Mesenchymal stem cell (in vitro differentiated cells and primary cell): ENCODE measurements at regions not wholly inside any gene's neighbourhood (a gene's known extent, or its start where the extent isn't known, plus 50 kb on each side); places are given as distances from the start of the nearest gene placed in this dataset.

Experiments
- DNase-seq: peaks from one replicate; pipeline ENCODE4 v3.0.0-alpha.2; 2013
- H2AFZ ChIP-seq: one replicate; pipeline ENCODE4 v1.6.1; 2013; ENCODE audit warnings: low read depth, mild to moderate bottlenecking, control low read depth, inconsistent platforms, low read length, moderate library complexity
- H2AK5ac ChIP-seq: 2 replicates; pipeline ENCODE4 v1.6.1; 2013; ENCODE audit warnings: low read length, moderate library complexity, mild to moderate bottlenecking, inconsistent platforms; ENCODE audit not compliant: severe bottlenecking
- H2BK120ac ChIP-seq: one replicate; pipeline ENCODE4 v1.6.1; 2013; ENCODE audit warnings: low read depth, mild to moderate bottlenecking, inconsistent platforms, low read length, moderate library complexity
- H2BK12ac ChIP-seq, 2 experiments: one replicate each; pipeline ENCODE4 v1.6.1; 2013; ENCODE audit warnings: inconsistent platforms in 2 of 2, low read length in 2 of 2, mild to moderate bottlenecking in 2 of 2, moderate library complexity in 2 of 2, control low read depth in 1 of 2
- H2BK15ac ChIP-seq: one replicate; pipeline ENCODE4 v1.6.1; 2013; ENCODE audit warnings: mild to moderate bottlenecking, low read depth, inconsistent platforms; ENCODE audit not compliant: poor library complexity, severe bottlenecking
- H2BK5ac ChIP-seq: 2 replicates; pipeline ENCODE4 v1.6.1; 2013; ENCODE audit warnings: low read depth, mild to moderate bottlenecking, low read length, control low read depth, inconsistent platforms; ENCODE audit not compliant: poor library complexity, severe bottlenecking
- H3K14ac ChIP-seq, 2 experiments: one replicate each; pipeline ENCODE4 v1.6.1; 2013; ENCODE audit warnings: inconsistent platforms in 2 of 2, low read length in 2 of 2, control low read depth in 1 of 2, mild to moderate bottlenecking in 1 of 2, moderate library complexity in 1 of 2
- H3K18ac ChIP-seq, 2 experiments: one replicate each; pipeline ENCODE4 v1.6.1; 2013; ENCODE audit warnings: inconsistent platforms in 2 of 2, low read length in 2 of 2, control low read depth in 1 of 2, low read depth in 1 of 2, mild to moderate bottlenecking in 1 of 2
- H3K23ac ChIP-seq, 2 experiments: one replicate each; pipeline ENCODE4 v1.6.1; 2013; ENCODE audit warnings: inconsistent platforms in 2 of 2, low read length in 2 of 2, mild to moderate bottlenecking in 2 of 2, moderate library complexity in 2 of 2, control low read depth in 1 of 2
- H3K27ac ChIP-seq: 2 replicates; pipeline ENCODE4 v1.5.1; 2013; ENCODE audit warnings: mild to moderate bottlenecking, moderate library complexity, low read length, control low read depth, inconsistent platforms; ENCODE audit not compliant: poor library complexity, severe bottlenecking
- H3K27me3 ChIP-seq, 2 experiments: 2 replicates each; pipeline versions ENCODE4 v1.6.1 to v1.7.0; 2013; ENCODE audit warnings: low read length in 2 of 2, mild to moderate bottlenecking in 2 of 2, moderate library complexity in 2 of 2, control low read depth in 1 of 2, inconsistent platforms in 1 of 2; ENCODE audit not compliant: control insufficient read depth in 1 of 2, insufficient read depth in 1 of 2
- H3K36me3 ChIP-seq, 2 experiments: 2 replicates each; pipeline versions ENCODE4 v1.6.1 to v1.7.0; 2013; ENCODE audit warnings: low read length in 2 of 2, control low read depth in 1 of 2, inconsistent platforms in 1 of 2, low read depth in 1 of 2, mild to moderate bottlenecking in 1 of 2; ENCODE audit not compliant: insufficient read depth in 2 of 2, control insufficient read depth in 1 of 2
- H3K4ac ChIP-seq, 2 experiments: one replicate each; pipeline ENCODE4 v1.6.1; 2013; ENCODE audit warnings: inconsistent platforms in 2 of 2, low read length in 2 of 2, mild to moderate bottlenecking in 2 of 2, moderate library complexity in 2 of 2, control low read depth in 1 of 2, low read depth in 1 of 2
- H3K4me1 ChIP-seq: 2 replicates; pipeline ENCODE4 v1.6.1; 2013; ENCODE audit warnings: low read depth, low read length, control low read depth; ENCODE audit not compliant: control insufficient read depth, insufficient read depth
- H3K4me2 ChIP-seq: 2 replicates; pipeline ENCODE4 v1.6.1; 2013; ENCODE audit warnings: low read length, mild to moderate bottlenecking, inconsistent platforms; ENCODE audit not compliant: poor library complexity, severe bottlenecking
- H3K4me3 ChIP-seq, 2 experiments: 2 replicates each; pipeline versions ENCODE4 v1.5.1 to v1.7.0; 2013; ENCODE audit warnings: low read length in 2 of 2, mild to moderate bottlenecking in 2 of 2, control low read depth in 1 of 2, low read depth in 1 of 2; ENCODE audit not compliant: insufficient read depth in 1 of 2
- H3K79me1 ChIP-seq: replicated peaks from 2 replicates; pipeline ENCODE4 v1.6.1; 2013; ENCODE audit warnings: mild to moderate bottlenecking, control low read depth, low read length, inconsistent platforms; ENCODE audit not compliant: poor library complexity, severe bottlenecking
- H3K9ac ChIP-seq: 2 replicates; pipeline ENCODE4 v1.7.0; 2013; ENCODE audit warnings: mild to moderate bottlenecking, low read length, moderate library complexity
- H3K9me3 ChIP-seq: 2 replicates; pipeline ENCODE4 v1.7.0; 2013; ENCODE audit warnings: mild to moderate bottlenecking, low read length; ENCODE audit not compliant: control insufficient read depth
- H4K8ac ChIP-seq: one replicate; pipeline ENCODE4 v1.6.1; 2013; ENCODE audit warnings: inconsistent platforms, mild to moderate bottlenecking, low read length, moderate library complexity
- H4K91ac ChIP-seq: one replicate; pipeline ENCODE4 v1.6.1; 2013; ENCODE audit warnings: mild to moderate bottlenecking, low read length, inconsistent platforms
- WGBS: methylation state at CpG from one replicate; pipeline ENCODE4 v1.1.7; 2013; ENCODE audit warnings: mixed read lengths; 5-methylcytosine and 5-hydroxymethylcytosine counted together

DNA sequence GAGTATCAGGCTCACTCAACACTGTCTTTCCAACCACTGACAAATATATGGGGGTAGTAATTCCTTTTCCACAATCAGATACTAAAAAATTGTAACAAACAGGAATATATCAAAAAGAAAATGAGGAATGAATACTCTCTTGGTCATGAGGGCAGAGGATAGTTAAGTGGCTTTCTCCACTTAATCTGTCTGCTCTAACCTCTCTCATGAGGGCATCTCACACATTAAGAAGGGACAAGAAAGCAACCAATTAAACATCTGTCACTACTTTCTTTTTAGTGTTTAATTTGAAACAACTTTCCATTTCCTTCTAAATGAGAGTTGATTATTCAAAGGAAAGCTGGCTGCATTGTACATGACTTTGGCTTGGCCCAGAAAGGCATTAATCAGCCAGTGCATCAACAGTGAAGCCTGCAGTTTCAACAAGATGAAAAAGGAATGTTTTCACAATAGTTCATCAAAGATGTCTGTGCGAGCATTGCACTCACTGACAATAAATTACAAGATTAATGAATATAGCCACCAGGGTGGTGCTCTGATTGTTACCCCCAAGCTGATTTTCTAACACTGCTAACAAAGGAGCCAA, 142.0 kb downstream of the SEC23A start:
- Histone ChIP-seq H3K4me3 (no peak overlapping the region), H3K4me2 (no peak overlapping the region), H3K18ac (no peak overlapping the region), H3K23ac (no peak overlapping the region), H3K36me3 (no peaks in the 10 kb centered on the region), H3K4me1 (no peaks in the 10 kb centered on the region), H2BK15ac (no peak overlapping the region), H2BK120ac (no peak overlapping the region), H3K9ac (no peak overlapping the region), H2AK5ac (no peak overlapping the region), H4K91ac (no peak overlapping the region), H2BK5ac (no peak overlapping the region), H3K14ac (no peak overlapping the region), H3K4ac (no peak overlapping the region), H2AFZ (no peak overlapping the region), H3K79me1 (no peaks in the 10 kb centered on the region), H4K8ac (no peak overlapping the region), H3K9me3 (no peaks in the 10 kb centered on the region), H3K27ac (no peak overlapping the region), H2BK12ac (no peak overlapping the region), H3K27me3 (peaks cover 0 to 9% of the 10 kb centered on the region in 2 experiments)
- DNase-seq: peak; percentile 11
- 84% methylated on average over 1 of the region's 1 CpG for WGBS

DNA sequence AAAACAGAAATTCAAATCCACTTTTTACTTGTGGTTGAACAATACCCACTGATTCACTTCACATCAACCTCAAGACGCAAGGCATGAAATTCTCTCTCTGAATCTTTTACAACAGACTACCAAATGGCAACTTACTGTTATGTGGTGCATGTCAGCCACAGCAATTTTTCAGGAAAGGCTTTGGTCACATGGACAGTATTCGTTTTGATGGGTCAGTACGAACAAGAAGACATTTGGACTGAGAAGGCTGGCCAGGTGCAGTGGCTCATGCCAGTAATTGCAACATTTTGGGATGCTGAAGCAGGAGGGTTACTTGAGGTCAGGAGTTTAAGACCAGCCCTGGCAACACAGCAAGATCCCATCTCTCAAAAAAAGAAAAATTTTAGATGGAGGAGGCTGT, 144.0 kb downstream of the SEC23A start:
- Histone ChIP-seq H3K36me3 (no peaks in the 10 kb centered on the region), H3K4me2 (no peak overlapping the region), H3K9ac (no peak overlapping the region), H3K14ac (no peak overlapping the region), H3K4ac (no peak overlapping the region), H4K91ac (no peak overlapping the region), H3K4me1 (no peaks in the 10 kb centered on the region), H2AFZ (no peak overlapping the region), H3K79me1 (no peaks in the 10 kb centered on the region), H4K8ac (no peak overlapping the region), H2BK5ac (no peak overlapping the region), H3K4me3 (no peak overlapping the region), H3K18ac (no peak overlapping the region), H3K9me3 (no peaks in the 10 kb centered on the region), H2BK15ac (no peak overlapping the region), H2BK120ac (no peak overlapping the region), H3K27ac (no peak overlapping the region), H3K23ac (no peak overlapping the region), H3K27me3 (peaks cover 0 to 13% of the 10 kb centered on the region in 2 experiments), H2BK12ac (no peak overlapping the region), H2AK5ac (no peak overlapping the region)
- DNase-seq: no peak
- 92% methylated on average over 3 of the region's 3 CpGs for WGBS

DNA sequence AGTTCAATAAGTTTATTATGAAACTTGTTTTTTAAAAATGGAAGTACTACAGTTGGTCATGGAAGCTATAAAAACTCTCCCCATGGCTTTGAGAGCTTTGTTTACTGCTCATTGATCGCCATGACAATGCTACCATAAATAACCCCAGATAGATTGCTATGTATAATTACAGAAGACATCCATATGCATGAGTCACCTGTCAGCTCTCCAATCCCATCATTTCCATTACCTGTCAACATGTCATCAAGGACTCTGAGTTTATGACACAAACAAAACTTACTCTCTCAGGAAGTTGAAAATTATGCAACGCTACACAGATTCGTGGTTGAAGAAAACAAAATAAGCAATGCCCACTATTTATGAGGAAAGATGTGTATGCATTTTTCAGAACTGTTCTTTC, 144.4 kb downstream of the SEC23A start:
- Histone ChIP-seq H2AK5ac (no peak overlapping the region), H3K4me2 (no peak overlapping the region), H3K9ac (no peak overlapping the region), H3K27me3 (peaks cover 0 to 13% of the 10 kb centered on the region in 2 experiments), H4K8ac (no peak overlapping the region), H4K91ac (no peak overlapping the region), H3K27ac (no peak overlapping the region), H2BK120ac (no peak overlapping the region), H3K14ac (no peak overlapping the region), H3K79me1 (no peaks in the 10 kb centered on the region), H3K18ac (no peak overlapping the region), H3K36me3 (no peaks in the 10 kb centered on the region), H3K9me3 (no peaks in the 10 kb centered on the region), H3K23ac (no peak overlapping the region), H2BK15ac (no peak overlapping the region), H3K4ac (no peak overlapping the region), H2BK5ac (no peak overlapping the region), H2BK12ac (no peak overlapping the region), H2AFZ (no peak overlapping the region), H3K4me3 (no peak overlapping the region), H3K4me1 (no peaks in the 10 kb centered on the region)
- DNase-seq: peak; percentile 53
- whole genome bisulfite sequencing: 67% methylated on average over 1 of the region's 3 CpGs

DNA sequence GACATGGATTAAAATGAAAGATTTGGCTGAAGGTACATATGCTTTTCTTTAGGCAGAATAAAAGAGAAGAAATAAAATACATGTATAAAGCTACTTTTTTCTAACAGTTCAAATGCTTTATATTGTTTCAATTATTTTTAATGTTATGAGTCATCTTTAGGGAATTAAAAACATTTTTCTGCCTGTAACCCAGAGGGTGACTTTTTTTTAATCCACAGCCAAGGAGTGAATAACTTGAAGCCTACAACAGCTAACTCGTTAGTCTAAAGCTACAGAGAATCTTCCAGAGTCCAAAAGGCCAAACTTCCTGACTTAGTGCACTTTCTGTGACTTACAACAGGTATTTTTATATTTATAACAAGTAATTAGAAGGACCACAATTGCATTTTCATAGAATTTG, 151.6 kb downstream of the SEC23A start:
- Histone ChIP-seq H3K4me2 (no peak overlapping the region), H2BK12ac (no peak overlapping the region), H3K18ac (no peak overlapping the region), H3K79me1 (no peaks in the 10 kb centered on the region), H4K8ac (no peak overlapping the region), H3K4ac (no peak overlapping the region), H2BK120ac (no peak overlapping the region), H2AK5ac (no peak overlapping the region), H3K14ac (no peak overlapping the region), H3K27ac (no peak overlapping the region), H4K91ac (no peak overlapping the region), H3K23ac (no peak overlapping the region), H2BK15ac (no peak overlapping the region), H3K27me3 (peaks cover 0 to 4% of the 10 kb centered on the region in 2 experiments), H2BK5ac (no peak overlapping the region), H2AFZ (no peak overlapping the region), H3K4me1 (peaks cover 2% of the 10 kb centered on the region), H3K36me3 (no peaks in the 10 kb centered on the region), H3K9ac (no peak overlapping the region), H3K4me3 (no peak overlapping the region), H3K9me3 (no peaks in the 10 kb centered on the region)
- DNase-seq: no peak
- WGBS: no CpG with 5 or more reads among the region's 1 CpG
